SK-N-SH treated with all-trans-retinoic acid at 6 μM for 48 hours (cell line): ENCODE measurements at regions not wholly inside any gene's neighbourhood (a gene's known extent, or its start where the extent isn't known, plus 50 kb on each side); places are given as distances from the start of the nearest gene placed in this dataset.

Experiments
- ATAC-seq: fragments of 200-7000 bp; cut with Tn5 transposase; 3 replicates; pipeline ENCODE4 v1.9.1; 2020; ENCODE audit warnings: mild to moderate bottlenecking, moderate library complexity
- ARNTL ChIP-seq: fragments of 450-650 bp; formaldehyde crosslinking; IDR thresholded peaks from 2 replicates; pipeline ENCODE4 v1.5.0; 2020; ENCODE audit warnings: low read depth, mild to moderate bottlenecking, moderate library complexity, borderline replicate concordance
- BACH2 ChIP-seq: fragments of 250-450 bp; sonication (Bioruptor Pico); IDR thresholded peaks from 2 replicates; pipeline ENCODE4 v1.9.0; 2021; ENCODE audit warnings: mild to moderate bottlenecking, borderline replicate concordance
- CSDC2 ChIP-seq: fragments of 250-450 bp; sonication (Bioruptor Pico); IDR thresholded peaks from 2 replicates; pipeline ENCODE4 v1.5.0; 2020; ENCODE audit warnings: mild to moderate bottlenecking, moderate library complexity
- ESRRG ChIP-seq: fragments of 250-450 bp; sonication (Bioruptor Pico); IDR thresholded peaks from 2 replicates; pipeline ENCODE4 v1.6.1; 2021; ENCODE audit warnings: mild to moderate bottlenecking
- GLIS3 ChIP-seq: fragments of 250-450 bp; sonication (Bioruptor Pico); IDR thresholded peaks from 2 replicates; pipeline ENCODE4 v1.5.0; 2020; ENCODE audit warnings: mild to moderate bottlenecking, moderate library complexity
- ISL1 ChIP-seq: fragments of 250-450 bp; sonication (Bioruptor Pico); IDR thresholded peaks from 2 replicates; pipeline ENCODE4 v2.1.2; 2022; ENCODE audit warnings: mild to moderate bottlenecking, moderate library complexity
- OSR1 ChIP-seq: fragments of 250-450 bp; sonication (Bioruptor Pico); IDR thresholded peaks from 2 replicates; pipeline ENCODE4 v1.8.0; 2022; ENCODE audit warnings: moderate library complexity, mild to moderate bottlenecking, inconsistent platforms
- PATZ1 ChIP-seq: fragments of 250-450 bp; sonication (Bioruptor Pico); IDR thresholded peaks from 2 replicates; pipeline ENCODE4 v1.8.0; 2020; ENCODE audit warnings: mild to moderate bottlenecking, moderate library complexity, borderline replicate concordance
- POU6F1 ChIP-seq: fragments of 250-450 bp; sonication (Bioruptor Pico); IDR thresholded peaks from 2 replicates; pipeline ENCODE4 v1.8.0; 2021; ENCODE audit warnings: low read depth, mild to moderate bottlenecking, moderate library complexity, borderline replicate concordance
- PPARA ChIP-seq: fragments of 250-450 bp; sonication (Bioruptor Pico); IDR thresholded peaks from 2 replicates; pipeline ENCODE4 v1.5.0; 2020; ENCODE audit warnings: mild to moderate bottlenecking, borderline replicate concordance
- RARB ChIP-seq: fragments of 250-450 bp; sonication (Bioruptor Pico); IDR thresholded peaks from 2 replicates; pipeline ENCODE4 v1.8.0; 2021; ENCODE audit warnings: mild to moderate bottlenecking, moderate library complexity
- SNAI2 ChIP-seq: fragments of 250-450 bp; sonication (Bioruptor Pico); IDR thresholded peaks from 2 replicates; pipeline ENCODE4 v1.5.0; 2020; ENCODE audit warnings: mild to moderate bottlenecking, moderate library complexity
- TCF4 ChIP-seq: fragments of 250-450 bp; sonication (Bioruptor Pico); IDR thresholded peaks from 2 replicates; pipeline ENCODE4 v1.8.0; 2021; ENCODE audit warnings: mild to moderate bottlenecking, moderate library complexity, borderline replicate concordance
- TOX ChIP-seq: fragments of 250-450 bp; sonication (Bioruptor Pico); IDR thresholded peaks from 2 replicates; pipeline ENCODE4 v1.8.0; 2021; ENCODE audit warnings: mild to moderate bottlenecking, moderate library complexity, borderline replicate concordance
- TSHZ2 ChIP-seq: fragments of 250-450 bp; sonication (Bioruptor Pico); IDR thresholded peaks from 2 replicates; pipeline ENCODE4 v1.5.0; 2020; ENCODE audit warnings: mild to moderate bottlenecking, moderate library complexity
- ZC3H10 ChIP-seq: fragments of 250-450 bp; sonication (Bioruptor Pico); IDR thresholded peaks from 2 replicates; pipeline ENCODE4 v1.5.1; 2021; ENCODE audit warnings: mild to moderate bottlenecking, moderate library complexity
- ZFP3 ChIP-seq: fragments of 250-450 bp; sonication (Bioruptor Pico); IDR thresholded peaks from 2 replicates; pipeline ENCODE4 v1.5.0; 2020; ENCODE audit warnings: mild to moderate bottlenecking, moderate library complexity
- ZFP30 ChIP-seq: fragments of 450-650 bp; formaldehyde crosslinking; IDR thresholded peaks from 2 replicates; pipeline ENCODE4 v1.5.0; 2022; ENCODE audit warnings: mild to moderate bottlenecking, moderate library complexity
- ZNF565 ChIP-seq: fragments of 450-650 bp; formaldehyde crosslinking; conservative IDR thresholded peaks from 2 replicates; pipeline ENCODE4 v1.5.0; 2020; ENCODE audit warnings: low read depth, mild to moderate bottlenecking, moderate library complexity
- ZNF70 ChIP-seq: fragments of 450-650 bp; formaldehyde crosslinking; IDR thresholded peaks from 2 replicates; pipeline ENCODE4 v1.5.0; 2020; ENCODE audit warnings: mild to moderate bottlenecking, moderate library complexity
- ZNF8 ChIP-seq: fragments of 450-650 bp; formaldehyde crosslinking; IDR thresholded peaks from 2 replicates; pipeline ENCODE4 v1.5.0; 2020; ENCODE audit warnings: mild to moderate bottlenecking, moderate library complexity
- TF ChIP-seq, protein P1 (sequence below): fragments of 250-450 bp; sonication (Bioruptor Pico); IDR thresholded peaks from 2 replicates; pipeline ENCODE4 v1.5.1; 2020; ENCODE audit warnings: low read depth, mild to moderate bottlenecking, moderate library complexity

- no peak for TF ChIP-seq ZC3H10 (CRISPR knock-in tag)
- no peak for TF ChIP-seq POU6F1
- TF ChIP-seq TCF4 (CRISPR knock-in tag), result no peak
- TF ChIP-seq CSDC2 (CRISPR knock-in tag), result no peak
- TF ChIP-seq TSHZ2 (CRISPR knock-in tag), result no peak
- no peak for TF ChIP-seq ZFP30 (CRISPR knock-in tag)
- TF ChIP-seq OSR1, result no peak
- TF ChIP-seq ARNTL (CRISPR knock-in tag), result no peak
- TF ChIP-seq ZNF565 (CRISPR knock-in tag), result no peak
- TF ChIP-seq, protein P1, sequence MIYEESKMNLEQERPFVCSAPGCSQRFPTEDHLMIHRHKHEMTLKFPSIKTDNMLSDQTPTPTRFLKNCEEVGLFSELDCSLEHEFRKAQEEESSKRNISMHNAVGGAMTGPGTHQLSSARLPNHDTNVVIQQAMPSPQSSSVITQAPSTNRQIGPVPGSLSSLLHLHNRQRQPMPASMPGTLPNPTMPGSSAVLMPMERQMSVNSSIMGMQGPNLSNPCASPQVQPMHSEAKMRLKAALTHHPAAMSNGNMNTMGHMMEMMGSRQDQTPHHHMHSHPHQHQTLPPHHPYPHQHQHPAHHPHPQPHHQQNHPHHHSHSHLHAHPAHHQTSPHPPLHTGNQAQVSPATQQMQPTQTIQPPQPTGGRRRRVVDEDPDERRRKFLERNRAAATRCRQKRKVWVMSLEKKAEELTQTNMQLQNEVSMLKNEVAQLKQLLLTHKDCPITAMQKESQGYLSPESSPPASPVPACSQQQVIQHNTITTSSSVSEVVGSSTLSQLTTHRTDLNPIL, result no peak
- no peak for TF ChIP-seq BACH2 (CRISPR knock-in tag)
- TF ChIP-seq RARB, result no peak
- no peak for TF ChIP-seq PATZ1
- no peak for TF ChIP-seq ISL1 (CRISPR knock-in tag)
- no peak for TF ChIP-seq SNAI2 (CRISPR knock-in tag)
- no peak for TF ChIP-seq ZNF8
- TF ChIP-seq TOX (CRISPR knock-in tag), result no peak
- TF ChIP-seq PPARA (CRISPR knock-in tag), result no peak
- no peak for ATAC-seq
Measured at GRCh38 chr14:83826838-83827237, 1703.1 kb upstream of the FLRT2 start.

DNA sequence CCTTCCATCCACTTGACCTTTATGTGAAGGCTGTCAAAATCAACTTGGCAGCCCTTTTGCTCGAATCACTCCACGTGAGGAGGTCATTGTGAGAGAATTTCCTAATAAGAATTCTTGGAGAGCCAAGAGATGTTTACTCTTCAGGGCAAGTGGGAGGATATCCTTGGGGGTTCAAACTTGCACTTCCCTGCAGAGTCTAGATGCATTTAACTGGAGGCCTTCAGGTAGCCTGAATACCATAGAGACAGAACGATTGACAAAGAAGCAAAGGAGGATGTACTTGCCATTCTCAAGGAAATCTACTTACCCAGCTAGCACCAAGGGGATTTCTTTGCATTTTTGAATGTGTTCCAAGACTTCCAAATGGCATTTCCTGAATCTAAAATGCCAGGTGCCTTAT lies 1702.6 kb upstream of the FLRT2 start:
- TF ChIP-seq ESRRG (CRISPR knock-in tag), result no peak
- no peak for TF ChIP-seq POU6F1
- no peak for TF ChIP-seq RARB
- no peak for TF ChIP-seq CSDC2 (CRISPR knock-in tag)
- no peak for TF ChIP-seq ZNF8
- TF ChIP-seq TOX (CRISPR knock-in tag), result no peak
- no peak for TF ChIP-seq BACH2 (CRISPR knock-in tag)
- TF ChIP-seq, all 23 proteins: peak for 0
- no peak for ATAC-seq

DNA sequence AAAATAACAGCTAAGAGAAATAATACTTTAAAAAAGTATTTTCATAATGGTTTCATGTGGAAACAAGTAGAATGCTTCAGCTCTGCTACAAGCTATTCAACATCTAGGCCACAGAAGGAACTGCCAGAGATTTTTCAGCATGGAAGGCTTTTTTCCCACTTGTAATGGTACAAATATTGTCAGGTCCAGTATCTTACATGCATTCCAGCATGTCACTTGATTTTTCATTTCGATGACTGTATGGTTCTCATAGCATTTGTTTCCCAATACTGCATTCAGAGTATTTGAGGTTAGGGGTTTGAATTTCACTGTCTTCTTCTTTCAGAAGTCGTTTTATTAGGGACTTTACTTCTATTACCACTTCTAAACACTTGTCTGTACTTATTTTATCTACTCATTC lies 1701.5 kb upstream of the FLRT2 start:
- no peak for ATAC-seq
- TF ChIP-seq ARNTL (CRISPR knock-in tag) (no peak), TCF4 (CRISPR knock-in tag) (no peak), ZNF70 (CRISPR knock-in tag) (no peak), GLIS3 (CRISPR knock-in tag) (no peak), ISL1 (CRISPR knock-in tag) (no peak), ZFP30 (CRISPR knock-in tag) (no peak), PPARA (CRISPR knock-in tag) (no peak), TOX (CRISPR knock-in tag) (no peak), POU6F1 (no peak), TSHZ2 (CRISPR knock-in tag) (no peak), SNAI2 (CRISPR knock-in tag) (no peak), RARB (no peak), ZFP3 (CRISPR knock-in tag) (no peak)
- TF ChIP-seq, protein P1, result no peak
